GM19035 (cell line): ENCODE measurements at regions not wholly inside any gene's neighbourhood (a gene's known extent, or its start where the extent isn't known, plus 50 kb on each side); places are given as distances from the start of the nearest gene placed in this dataset.
"Not testable (repeated sequence)": the region's sequence is repeated elsewhere in the genome, so short reads cannot be mapped to it uniquely, and the experiment has no call there.

ENCODE experiments used
- ATAC-seq: cut with Tn5 transposase; IDR thresholded peaks from one replicate; pipeline ENCODE4 v1.9.1; 2021; ENCODE audit not compliant: unreplicated experiment

DNA sequence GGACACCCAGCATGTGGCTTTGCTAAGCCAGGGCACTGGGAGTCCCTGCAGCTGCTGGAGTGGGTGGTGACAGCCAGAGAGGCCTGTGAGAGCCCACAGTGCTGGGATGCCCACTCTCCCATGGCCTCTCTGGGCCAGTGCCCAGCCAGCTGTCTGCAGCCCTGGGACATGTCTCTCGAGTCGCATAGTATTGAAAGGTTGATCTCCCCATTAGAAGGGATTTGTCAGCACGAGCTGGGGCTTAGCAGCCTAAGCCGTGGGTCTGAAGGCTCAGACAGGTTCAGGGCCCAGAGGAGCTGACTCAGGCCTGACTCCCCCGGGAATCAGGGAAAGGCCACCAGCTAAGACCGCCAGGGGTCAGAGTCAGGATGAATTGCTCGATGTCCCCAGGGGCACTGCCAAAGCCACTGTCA, 53.5 kb downstream of the FOXD2 start:
- no peak for ATAC-seq

DNA sequence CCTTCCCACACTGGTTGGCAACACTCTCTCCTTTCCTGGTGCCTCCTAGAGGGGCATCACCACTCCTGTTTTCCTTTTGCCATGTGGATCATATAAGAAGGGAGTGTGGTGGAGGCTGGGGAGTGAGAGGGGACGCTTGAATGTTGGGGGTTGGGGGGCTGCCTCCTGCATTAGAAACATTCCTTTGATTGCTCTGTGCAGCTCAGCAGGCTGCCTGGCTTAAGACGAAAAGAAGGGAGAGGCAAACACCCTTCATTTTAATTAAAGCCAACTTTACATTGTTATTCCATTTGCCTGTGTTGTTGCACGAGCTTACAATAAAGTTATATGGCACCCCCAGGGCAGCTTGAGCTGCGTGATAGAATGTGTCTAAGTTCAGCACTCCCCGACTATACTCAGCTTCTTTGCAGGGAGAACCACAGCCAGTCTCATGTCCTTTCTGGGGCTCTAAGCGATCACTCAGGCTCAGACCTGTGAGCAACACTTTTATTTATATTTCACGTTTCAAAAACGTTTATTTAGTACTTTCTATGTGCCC, 57.4 kb downstream of the FOXD2 start:
- ATAC-seq: no peak

DNA sequence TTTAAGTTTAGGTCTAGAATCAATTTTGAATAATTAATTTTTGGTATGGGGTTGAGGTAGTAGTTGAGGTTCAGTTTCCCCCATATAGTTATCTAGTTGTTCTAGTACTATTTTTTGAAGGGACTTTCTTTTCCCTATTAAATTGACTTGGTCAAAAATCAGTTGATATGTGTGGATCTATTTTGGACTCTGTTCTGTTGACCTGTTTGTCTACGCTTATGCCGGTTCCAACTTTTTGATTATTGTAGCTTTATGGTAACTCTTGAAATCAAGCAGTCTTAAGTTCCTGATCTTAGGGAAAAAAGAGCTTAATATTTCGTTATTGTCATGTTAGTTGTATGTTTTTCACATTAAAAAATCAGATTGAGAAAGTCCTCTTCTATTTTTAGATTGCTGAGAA, 60.7 kb downstream of the FOXD2 start:
- ATAC-seq: no peak

DNA sequence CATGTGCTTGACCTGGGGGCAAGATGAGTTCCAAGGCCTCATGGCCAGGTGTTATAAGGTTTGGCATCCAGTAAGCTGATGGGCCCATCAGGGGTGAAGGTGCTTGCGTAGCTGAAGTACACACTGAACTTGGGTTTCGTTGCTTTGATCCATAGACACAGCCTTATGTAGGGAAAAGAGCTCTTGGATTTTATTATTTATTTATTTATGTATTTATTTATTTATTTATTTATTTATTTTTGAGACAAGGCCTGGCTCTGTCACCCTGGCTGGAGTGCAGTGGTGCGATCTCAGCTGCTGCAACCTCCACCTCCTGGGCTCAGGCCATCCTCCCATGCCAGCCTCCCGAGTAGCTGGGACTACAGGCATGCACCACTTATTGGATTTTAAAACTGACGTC, 63.2 kb downstream of the FOXD2 start:
- no peak for ATAC-seq

DNA sequence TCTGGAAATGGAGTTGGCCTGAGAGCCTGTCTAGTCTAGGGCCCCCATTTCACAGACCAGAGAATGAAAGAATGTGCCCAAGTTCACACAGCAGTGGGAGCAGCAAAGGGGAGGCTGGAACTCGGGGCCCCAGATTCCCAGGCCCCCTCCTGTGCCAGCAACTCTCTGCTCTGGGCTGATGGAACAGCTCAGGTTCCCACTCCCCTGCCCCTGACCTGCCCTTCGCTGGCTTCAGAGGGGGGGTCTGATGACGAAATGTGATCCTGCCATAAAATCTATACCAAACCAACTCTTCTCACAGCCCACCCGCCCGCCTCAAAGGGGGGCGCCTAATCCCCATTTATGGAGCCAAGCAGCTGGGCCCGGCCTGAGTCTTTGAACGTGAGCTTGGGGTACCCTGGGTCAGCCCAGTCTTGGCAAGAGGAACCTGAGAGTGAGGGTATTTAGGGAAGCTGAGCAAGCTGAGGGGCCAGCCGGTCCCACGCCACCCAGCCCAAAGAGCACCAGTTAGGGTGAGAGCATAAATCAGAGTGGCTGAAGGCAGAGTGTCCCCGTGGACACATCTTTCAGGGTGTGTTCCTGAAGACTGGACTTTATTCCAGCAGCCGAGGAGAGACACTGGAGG, 65.0 kb downstream of the FOXD2 start:
- ATAC-seq: no peak

DNA sequence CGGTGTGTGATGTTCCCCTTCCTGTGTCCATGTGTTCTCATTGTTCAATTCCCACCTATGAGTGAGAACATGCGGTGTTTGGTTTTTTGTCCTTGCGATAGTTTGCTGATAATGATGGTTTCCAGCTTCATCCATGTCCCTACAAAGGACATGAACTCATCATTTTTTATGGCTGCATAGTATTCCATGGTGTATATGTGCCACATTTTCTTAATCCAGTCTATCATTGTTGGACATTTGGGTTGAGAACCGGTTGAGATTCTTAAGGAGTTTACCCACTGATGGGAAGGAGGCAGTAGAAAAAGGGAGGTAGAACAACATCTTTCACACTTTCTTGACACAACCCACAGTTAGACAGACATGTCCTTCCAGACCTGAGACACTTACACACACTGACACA, 67.0 kb downstream of the FOXD2 start:
- not testable (repeated sequence) for ATAC-seq

DNA sequence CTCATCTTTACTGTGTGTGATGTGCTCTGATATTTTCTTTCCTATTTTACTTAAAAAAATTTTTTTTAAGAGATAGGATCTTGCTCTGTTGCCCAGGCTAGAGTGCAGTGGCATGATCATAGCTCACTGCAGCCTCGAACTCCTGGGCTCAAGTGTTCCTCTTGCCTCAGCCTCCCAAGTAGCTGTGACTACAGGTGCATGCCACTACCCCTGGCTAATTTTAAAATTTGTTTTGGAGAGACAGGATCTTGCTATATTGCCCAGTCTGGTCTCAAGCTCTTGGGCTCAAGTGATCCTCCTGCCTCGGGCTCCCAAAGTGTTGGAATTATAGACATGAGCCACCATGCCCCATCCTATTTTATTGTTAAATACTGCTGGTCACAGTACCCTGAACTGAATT, 67.4 kb downstream of the FOXD2 start:
- ATAC-seq: no peak

DNA sequence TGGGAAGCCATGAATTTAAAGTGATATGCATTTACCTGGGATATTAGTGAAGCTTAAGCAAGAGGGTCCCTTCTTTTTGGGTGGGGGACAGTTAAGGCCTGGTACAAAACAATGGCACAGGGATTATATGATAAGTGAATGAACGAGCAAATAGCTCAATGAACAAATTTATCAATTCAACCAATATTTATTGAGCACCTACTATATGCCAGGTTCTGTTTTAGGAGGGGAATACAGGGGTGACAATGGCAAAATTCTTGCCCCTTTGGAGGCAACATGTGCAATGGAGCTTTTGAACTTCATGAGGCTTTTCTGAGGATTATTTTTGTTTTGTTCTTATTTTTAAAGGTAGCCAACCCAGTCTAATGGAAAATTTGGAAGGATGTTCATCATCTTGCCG, 68.2 kb downstream of the FOXD2 start:
- ATAC-seq: no peak

DNA sequence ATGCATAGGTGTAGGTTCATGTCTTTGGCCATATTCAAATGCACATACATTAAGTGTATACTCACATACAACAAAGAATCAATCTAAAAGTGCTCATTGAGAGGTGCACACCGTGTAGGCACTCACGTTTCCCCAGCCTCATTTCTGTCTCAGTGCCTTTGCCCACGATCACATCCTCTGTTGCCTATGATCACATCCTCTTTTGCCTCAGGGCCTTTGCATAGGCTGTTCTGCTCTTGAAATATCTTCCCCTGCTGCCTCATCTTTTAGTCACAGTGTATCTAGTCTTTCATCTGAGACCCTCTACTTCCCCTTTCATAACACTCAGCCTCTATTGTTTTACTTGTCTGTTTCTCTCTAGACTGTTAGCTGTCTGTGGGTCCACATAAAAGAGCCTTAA, 69.3 kb downstream of the FOXD2 start:
- ATAC-seq: no peak

DNA sequence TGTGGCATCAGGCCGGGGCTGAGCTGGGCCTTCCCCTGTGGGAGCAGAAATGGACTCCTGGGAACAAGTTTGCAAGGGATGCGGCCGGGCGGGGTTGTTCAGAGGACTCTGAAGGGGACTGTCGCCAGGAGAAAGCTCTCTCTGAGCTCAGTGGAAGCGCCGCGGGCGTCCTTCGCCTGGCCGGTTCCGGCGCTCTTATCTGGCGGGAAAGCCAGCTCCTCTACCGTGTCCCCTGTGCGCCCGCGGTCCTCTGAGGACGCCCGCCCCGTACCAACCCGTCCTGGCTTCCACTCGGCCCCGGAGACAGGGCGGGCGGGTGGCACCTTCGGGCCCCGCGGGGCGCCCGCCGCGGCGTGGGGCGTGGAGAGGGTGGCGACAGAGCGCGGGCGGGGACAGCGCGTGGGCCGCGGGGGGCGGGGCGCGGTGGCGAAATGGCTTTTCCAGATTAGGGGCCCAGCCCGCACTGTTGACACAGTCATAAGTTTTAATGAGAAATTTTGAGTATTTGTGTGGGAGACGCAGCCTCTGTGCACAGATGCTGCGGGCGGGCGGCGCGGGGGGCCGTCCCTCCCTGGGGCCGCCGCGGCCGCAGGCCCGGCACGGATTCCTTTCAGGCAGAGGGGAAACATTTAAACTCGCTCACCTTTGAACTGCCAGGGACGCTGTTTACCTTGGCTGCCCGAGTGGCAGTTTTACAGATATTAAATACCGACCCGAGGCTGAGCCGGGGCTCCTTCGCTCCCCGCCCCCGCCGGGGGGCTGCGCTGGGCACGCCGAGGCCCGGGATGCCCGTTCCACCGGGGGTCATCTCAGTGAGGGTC, 70.2 kb downstream of the FOXD2 start:
- no peak for ATAC-seq

DNA sequence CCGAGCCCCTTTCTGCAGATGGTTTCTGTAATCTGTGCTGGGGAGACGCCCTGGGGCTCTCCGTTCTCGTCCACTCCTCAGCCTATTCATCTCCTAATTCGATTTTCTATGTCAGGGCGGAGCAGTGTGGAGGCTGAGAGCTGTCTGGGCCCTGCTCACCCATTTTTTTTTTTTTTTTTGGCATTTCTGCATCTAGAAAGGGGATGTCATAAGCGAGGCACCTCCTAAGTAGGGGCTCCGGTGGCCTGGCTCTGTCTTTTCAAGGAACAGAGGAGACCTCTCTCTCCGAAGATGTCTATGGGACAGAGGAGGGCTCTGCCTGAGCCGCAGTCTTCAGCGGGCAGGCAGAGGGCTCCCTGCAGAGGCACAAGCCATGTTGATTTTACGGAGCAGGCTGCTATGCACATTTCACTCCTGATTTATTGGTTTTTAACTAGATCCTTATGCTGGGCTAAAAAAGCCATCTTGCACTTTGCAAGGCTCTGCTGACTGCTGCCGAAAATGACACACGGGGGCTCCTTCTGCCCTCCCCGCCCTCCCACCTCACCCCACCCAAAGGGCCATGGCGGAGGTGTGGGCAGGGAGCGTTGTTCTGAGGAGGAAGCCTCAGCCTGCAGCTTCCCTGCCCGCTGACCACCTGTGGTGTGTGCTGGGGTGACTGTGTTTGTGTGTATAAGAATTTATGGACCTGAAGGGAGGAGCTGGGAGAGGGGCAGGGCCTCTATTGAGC, 71.0 kb downstream of the FOXD2 start:
- no peak for ATAC-seq

DNA sequence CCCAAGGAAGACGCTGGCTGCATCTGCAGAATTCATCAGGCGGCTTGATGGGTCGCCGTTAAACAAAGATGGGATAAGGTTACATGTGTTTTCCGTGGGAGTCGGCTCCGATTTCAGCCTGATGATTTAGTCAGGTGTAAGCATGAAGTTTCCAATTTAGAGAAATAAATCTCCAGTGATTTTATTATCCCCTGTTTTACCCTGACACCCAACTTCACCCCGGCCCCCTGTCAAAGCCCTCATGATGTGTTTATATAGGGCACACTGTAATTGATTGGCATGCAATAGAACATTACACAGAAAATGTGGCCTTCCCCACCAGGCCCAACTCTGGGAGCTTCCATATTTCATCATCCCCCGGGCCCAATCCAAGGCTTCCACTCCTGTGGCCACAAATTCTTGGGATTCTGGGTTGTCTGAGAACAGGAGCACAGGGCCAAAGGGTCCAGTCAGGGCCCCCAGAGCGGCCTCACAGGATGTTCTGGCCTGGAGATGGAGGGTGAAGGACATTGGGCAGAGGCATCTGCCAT, 72.5 kb downstream of the FOXD2 start:
- ATAC-seq: no peak

DNA sequence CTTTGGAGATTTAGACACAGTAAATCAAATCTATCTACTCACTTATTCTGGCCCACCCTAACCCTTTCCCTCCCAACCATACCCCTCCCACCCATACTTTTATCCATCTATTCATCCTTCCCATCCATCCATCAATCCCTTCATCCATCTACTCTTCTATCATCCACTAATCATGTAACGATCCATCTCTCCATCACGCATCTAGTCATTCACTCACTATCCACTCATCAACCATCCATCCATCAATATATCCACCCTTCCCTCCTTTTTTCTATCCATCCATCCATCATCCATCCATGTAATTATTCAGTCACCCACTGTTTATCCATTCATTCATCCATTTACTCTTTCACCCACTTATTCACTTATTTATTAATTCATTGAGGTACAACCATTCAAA, 74.0 kb downstream of the FOXD2 start:
- no peak for ATAC-seq

DNA sequence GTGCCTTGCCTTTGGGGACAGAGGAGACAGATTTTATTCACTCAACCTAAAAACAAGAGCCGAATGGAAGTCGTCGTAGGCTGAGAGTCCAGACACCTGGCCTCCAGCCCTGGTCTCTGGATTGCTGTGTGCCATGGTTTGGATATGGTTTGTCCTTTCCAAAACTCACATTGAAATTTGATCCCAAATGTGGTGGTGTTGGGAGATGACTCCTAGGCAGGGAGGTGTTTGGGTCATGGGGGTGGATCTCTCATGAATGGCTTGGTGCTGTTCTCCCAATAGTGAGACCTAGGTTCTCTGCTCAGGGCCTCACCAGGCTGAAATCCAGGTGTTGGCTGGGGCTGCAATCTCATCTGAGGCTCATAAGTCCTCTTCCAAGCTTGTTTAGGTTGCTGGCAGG, 75.5 kb downstream of the FOXD2 start:
- ATAC-seq: no peak

DNA sequence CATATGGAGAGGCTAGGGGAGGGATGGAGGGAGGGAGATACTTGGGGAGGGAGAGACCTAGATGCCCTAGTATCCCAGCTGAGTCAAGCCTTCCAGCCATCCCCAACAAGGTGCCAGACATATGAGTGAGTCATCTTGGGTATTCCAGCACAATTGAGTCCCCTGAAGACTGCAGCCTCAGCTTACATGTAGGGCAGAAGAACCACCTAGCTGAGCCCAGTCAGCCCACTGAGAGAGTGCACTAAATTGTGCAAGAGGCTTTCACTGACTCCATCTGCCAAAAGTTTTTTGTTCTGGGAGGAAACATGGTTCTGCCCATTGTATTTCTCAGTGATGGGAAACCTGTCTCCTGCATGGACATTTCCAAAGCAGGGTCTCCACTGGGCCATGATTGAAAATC, 76.4 kb downstream of the FOXD2 start:
- ATAC-seq: no peak

DNA sequence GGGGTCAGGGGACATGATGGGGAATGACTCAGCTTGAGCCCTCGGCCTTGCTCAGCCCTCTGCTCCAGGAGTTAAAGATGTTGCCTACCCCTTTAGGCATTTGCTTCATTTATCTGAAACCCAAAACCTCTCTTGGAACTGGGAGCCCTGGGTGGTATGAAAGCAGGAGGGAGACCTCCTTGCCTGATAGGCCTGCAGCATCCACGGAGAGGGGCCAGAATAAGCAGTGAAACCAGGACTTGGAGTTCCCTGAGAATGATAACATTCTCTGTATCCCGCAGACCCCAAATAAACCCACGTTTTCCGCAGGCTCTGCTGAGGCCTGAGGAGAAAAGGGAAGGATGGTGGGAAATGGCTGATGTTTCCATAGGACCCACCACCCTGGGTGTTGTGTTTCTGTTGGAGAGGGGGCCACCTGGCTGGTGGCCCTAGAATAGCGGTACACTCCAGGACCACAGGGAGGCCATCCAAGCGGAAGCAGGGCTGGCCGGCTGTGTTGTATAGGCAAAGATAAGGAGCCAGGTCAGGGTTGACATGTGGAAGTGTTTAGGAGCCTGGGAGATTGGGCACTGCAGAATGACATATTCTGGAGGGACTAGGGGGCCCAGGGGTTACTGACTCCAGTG, 77.4 kb downstream of the FOXD2 start:
- no peak for ATAC-seq

DNA sequence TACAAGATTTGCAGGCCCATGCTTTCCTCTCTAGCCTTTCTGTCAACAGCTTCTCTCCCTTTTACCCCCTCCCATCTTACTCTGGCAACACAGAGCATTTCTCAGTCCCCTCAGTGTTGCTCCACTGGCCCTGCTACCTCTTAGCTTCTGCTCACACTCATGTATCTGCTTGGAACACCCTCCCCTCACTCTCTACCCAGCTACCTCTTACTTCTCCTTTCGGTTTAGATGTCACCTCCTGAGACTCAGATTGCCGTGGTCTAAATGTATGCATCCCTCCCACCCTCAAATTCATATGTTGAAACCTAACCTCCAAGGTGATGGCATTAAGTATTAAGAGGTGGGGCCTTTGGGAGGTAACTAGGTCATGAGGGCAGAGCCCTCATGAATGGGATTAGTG, 80.1 kb downstream of the FOXD2 start:
- no peak for ATAC-seq

DNA sequence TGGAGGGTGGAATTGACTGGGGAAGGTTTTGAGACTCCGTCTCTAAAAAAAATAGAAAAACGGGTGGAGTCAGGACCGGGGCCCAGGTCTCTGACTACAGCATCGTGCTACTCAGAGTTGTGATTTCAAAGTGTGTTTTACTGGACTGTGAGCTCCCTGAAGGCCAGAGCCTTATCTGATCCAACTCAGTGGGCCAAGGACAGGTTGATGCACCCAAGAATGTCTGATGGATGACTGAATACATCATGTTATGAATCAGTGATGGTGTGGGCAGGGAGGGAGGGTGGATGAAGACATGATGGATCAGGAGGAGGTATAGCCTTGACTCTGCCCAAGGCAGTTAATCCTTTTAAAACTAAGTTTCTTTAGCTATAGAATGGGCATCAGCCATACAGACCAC, 81.6 kb downstream of the FOXD2 start:
- no peak for ATAC-seq

DNA sequence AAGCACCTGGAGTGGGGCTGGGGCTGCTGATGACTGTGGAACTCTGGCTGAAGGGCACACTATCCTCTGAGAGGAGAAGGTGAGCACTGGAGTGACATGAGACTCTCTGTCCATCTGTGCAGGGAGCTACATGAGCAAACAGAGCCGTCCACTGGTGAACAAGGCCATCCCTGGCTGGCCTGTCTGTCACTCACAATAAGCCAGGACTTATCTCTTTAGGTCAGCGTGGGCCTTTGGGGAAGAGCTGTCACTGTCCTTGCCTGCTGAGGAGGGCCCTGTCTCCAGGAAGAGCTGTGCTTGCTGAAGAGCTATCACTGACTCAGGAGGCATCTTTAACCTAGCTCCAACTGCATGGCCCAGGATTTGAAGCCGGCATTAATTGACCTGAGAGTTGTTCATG, 82.1 kb downstream of the FOXD2 start:
- ATAC-seq: no peak

DNA sequence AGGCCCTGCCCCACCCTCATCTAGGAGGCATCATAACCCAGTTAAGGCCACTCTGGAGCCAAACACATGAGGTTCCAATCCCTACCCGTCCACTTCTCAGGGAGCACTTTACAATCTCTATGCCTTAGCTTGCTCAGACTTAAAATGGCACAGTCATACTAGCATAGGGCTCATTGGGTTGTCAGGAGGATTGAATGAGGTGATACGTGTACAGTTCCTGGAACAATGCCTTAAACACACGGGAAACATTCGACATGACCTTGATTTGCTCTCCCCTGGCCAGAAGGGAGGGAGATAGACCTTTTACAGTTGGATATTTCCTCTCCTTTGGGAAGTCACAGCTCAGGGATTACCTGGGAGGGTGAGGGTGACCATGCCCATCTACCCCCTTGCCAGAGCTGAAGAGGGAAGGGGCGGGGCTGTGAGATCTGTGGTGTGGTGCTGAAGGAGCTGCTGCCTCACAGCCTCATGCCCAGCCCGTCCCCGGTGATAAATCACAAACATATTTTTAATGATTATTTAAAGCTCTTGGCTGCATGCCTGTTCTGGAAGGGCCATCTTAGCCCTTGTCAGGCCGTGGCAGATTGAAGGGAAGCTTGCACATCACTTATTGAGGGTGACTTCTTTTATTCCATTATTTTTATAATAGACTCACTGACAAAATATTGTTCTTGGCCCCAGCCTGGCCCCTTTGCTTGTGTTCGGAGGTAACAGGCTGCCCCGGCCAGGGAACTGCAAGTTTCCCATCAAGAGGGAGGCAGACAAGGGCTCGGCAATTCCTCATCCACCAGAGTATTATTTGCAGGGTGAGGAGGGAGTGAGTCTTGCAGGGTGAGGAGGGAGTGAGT, 83.4 kb downstream of the FOXD2 start:
- no peak for ATAC-seq
